C4-2B (cell line): ENCODE measurements at regions not wholly inside any gene's neighbourhood (a gene's known extent, or its start where the extent isn't known, plus 50 kb on each side); places are given as distances from the start of the nearest gene placed in this dataset.

Experiments
- CTCF ChIP-seq: fragments of 450-650 bp; conservative IDR thresholded peaks from 2 replicates; pipeline ENCODE4 v1.5.1; 2017; ENCODE audit warnings: mild to moderate bottlenecking
- ZFX ChIP-seq: fragments of 450-650 bp; IDR thresholded peaks from 2 replicates; pipeline ENCODE4 v1.6.1; 2017

GRCh38 chr5:88934439-88934838 lies 51.5 kb upstream of the MEF2C start:
- no peak for TF ChIP-seq CTCF
- no peak for TF ChIP-seq ZFX
